Endothelial cell of umbilical vein (primary cell): ENCODE measurements at regions not wholly inside any gene's neighbourhood (a gene's known extent, or its start where the extent isn't known, plus 50 kb on each side); places are given as distances from the start of the nearest gene placed in this dataset.

Source experiments
- BruUV-seq: library from RNA; stranded (reverse); fragments of 400-500 nt; replicated peaks from 2 replicates; lab custom pipeline; 2021; lab: Mats Ljungman, UMichigan
- CTCF ChIA-PET: fragments of 300-600, 350-600 bp; sonication (Branson Sonifier 250); formaldehyde crosslinking; loops from one replicate; lab custom pipeline; 2021; ENCODE audit warnings: antibody characterized with exemption, inconsistent platforms; lab: Charles Lee
- POLR2A ChIA-PET: fragments of 300-600, 350-600 bp; sonication (Branson Sonifier 250); formaldehyde crosslinking; loops from one replicate; lab custom pipeline; 2021; ENCODE audit warnings: antibody characterized with exemption, inconsistent platforms; lab: Charles Lee
- DNase-seq: peaks from one replicate; pipeline ENCODE4 v3.0.0-alpha.2; 2011; ENCODE audit warnings: low read depth, low spot score
- FAIRE-seq: peaks from 2 replicates; lab custom pipeline; 2011; peaks lifted over from hg19 to GRCh38; lab: Jason Lieb, UNC
- H2AFZ ChIP-seq: 2 replicates; pipeline ENCODE4 v1.6.0; 2012; ENCODE audit warnings: low read depth, low read length, control low read depth, inconsistent platforms
- H3K27ac ChIP-seq: 2 replicates; pipeline ENCODE4 v1.5.1; 2011; ENCODE audit warnings: low read depth, mild to moderate bottlenecking, control low read depth, low read length, moderate library complexity; ENCODE audit not compliant: insufficient read depth
- H3K27me3 ChIP-seq, 2 experiments: 2 replicates each; pipeline versions ENCODE4 v1.6.0 to v1.6.1; 2011; ENCODE audit warnings: low read length in 2 of 2, mixed read lengths in 1 of 2; ENCODE audit not compliant: control insufficient read depth in 2 of 2, insufficient read depth in 2 of 2
- H3K36me3 ChIP-seq, 2 experiments: 2 replicates in 1 of 2; 3 replicates in 1 of 2; pipeline ENCODE4 v1.5.1; 2011; ENCODE audit warnings: low read length in 2 of 2, mild to moderate bottlenecking in 1 of 2, moderate library complexity in 1 of 2; ENCODE audit not compliant: control insufficient read depth in 2 of 2, insufficient read depth in 2 of 2; ENCODE audit errors: extremely low read depth in 1 of 2
- H3K4me1 ChIP-seq: 3 replicates; pipeline ENCODE4 v1.5.1; 2011; ENCODE audit warnings: mild to moderate bottlenecking, low read length; ENCODE audit not compliant: control insufficient read depth, insufficient read depth; ENCODE audit errors: extremely low read depth
- H3K4me2 ChIP-seq: 2 replicates; pipeline ENCODE4 v1.6.1; 2011; ENCODE audit warnings: low read length, control low read depth, mixed read lengths; ENCODE audit not compliant: insufficient read depth
- H3K4me3 ChIP-seq, 3 experiments: fragments of 200-600 bp in 1 of 3; sonication (generic), shearing (Covaris generic) in 1 of 3; replicated peaks in 1 of 3; 2 replicates each; pipeline ENCODE4 v1.5.1; 2011 to 2016; ENCODE audit warnings: control low read depth in 3 of 3, low read length in 3 of 3, mild to moderate bottlenecking in 2 of 3, inconsistent platforms in 1 of 3, low read depth in 1 of 3, moderate library complexity in 1 of 3; ENCODE audit not compliant: insufficient read depth in 1 of 3
- H3K79me2 ChIP-seq: 2 replicates; pipeline ENCODE4 v1.6.0; 2012; ENCODE audit warnings: low read length, inconsistent platforms; ENCODE audit not compliant: control insufficient read depth, insufficient read depth
- H3K9ac ChIP-seq: replicated peaks from 2 replicates; pipeline ENCODE3; 2011; ENCODE audit warnings: low read length, control low read depth; ENCODE audit not compliant: insufficient read depth; ENCODE audit errors: extremely low read depth
- H3K9me1 ChIP-seq: replicated peaks from 3 replicates; pipeline ENCODE4 v1.6.0; 2011; ENCODE audit warnings: mild to moderate bottlenecking, low read length; ENCODE audit not compliant: control insufficient read depth, insufficient read depth; ENCODE audit errors: extremely low read depth
- H3K9me3 ChIP-seq: replicated peaks from 2 replicates; pipeline ENCODE4 v1.5.1; 2012; ENCODE audit warnings: low read length, inconsistent platforms; ENCODE audit not compliant: control insufficient read depth, insufficient read depth
- H4K20me1 ChIP-seq: replicated peaks from 2 replicates; pipeline ENCODE3; 2011; ENCODE audit warnings: mild to moderate bottlenecking, low read length; ENCODE audit not compliant: control insufficient read depth, insufficient read depth; ENCODE audit errors: extremely low read depth
- CTCF ChIP-seq, 2 donors: IDR thresholded peaks; 1 replicate in 1 of 2; 2 replicates in 1 of 2; pipeline ENCODE4 v1.5.1; 2011; ENCODE audit warnings: low read length in 2 of 2, mild to moderate bottlenecking in 2 of 2, moderate library complexity in 2 of 2, control low read depth in 1 of 2, inconsistent platforms in 1 of 2, low read depth in 1 of 2; ENCODE audit not compliant: insufficient read depth in 1 of 2; ENCODE audit errors: extremely low read depth in 1 of 2
- EZH2 ChIP-seq: IDR thresholded peaks from 2 replicates; pipeline ENCODE4 v1.6.1; 2012; ENCODE audit warnings: borderline replicate concordance, low read depth, mild to moderate bottlenecking, moderate library complexity, low read length, inconsistent platforms; ENCODE audit not compliant: severe bottlenecking
- FOS ChIP-seq: IDR thresholded peaks from 2 replicates; pipeline ENCODE4 v1.6.1; 2011; ENCODE audit warnings: mild to moderate bottlenecking, low read length, moderate library complexity, borderline replicate concordance; ENCODE audit not compliant: insufficient read depth
- GATA2 ChIP-seq: IDR thresholded peaks from 2 replicates; pipeline ENCODE4 v1.7.0; 2011; ENCODE audit warnings: low read depth, mild to moderate bottlenecking, moderate library complexity, mixed read lengths, low read length; ENCODE audit not compliant: insufficient read length, insufficient read depth
- JUN ChIP-seq: IDR thresholded peaks from 2 replicates; pipeline ENCODE4 v1.6.1; 2011; ENCODE audit warnings: borderline replicate concordance, low read depth; ENCODE audit not compliant: insufficient read length, insufficient read depth
- MAX ChIP-seq: IDR thresholded peaks from 2 replicates; pipeline ENCODE4 v1.6.1; 2011; ENCODE audit not compliant: insufficient read depth, insufficient read length
- MYC ChIP-seq: IDR thresholded peaks from one replicate; pipeline ENCODE4 v1.6.1; 2011; ENCODE audit warnings: mild to moderate bottlenecking, low read depth, low read length
- POLR2A ChIP-seq: IDR thresholded peaks from 2 replicates; pipeline ENCODE4 v1.6.1; 2012; ENCODE audit warnings: low read depth, mild to moderate bottlenecking, control low read depth, low read length
- dilution Hi-C: fragments of 300-500 bp; cut with MboI; formaldehyde crosslinking; loops from one replicate; pipeline ENCODE4 v1.15.0; 2019; ENCODE audit warnings: low sequenced_read_pairs; ENCODE audit not compliant: extremely low pct_ligation_motif_present
- intact Hi-C: fragments of 100-400 bp; cut with micrococcal nuclease; formaldehyde crosslinking; loops from one replicate; pipeline ENCODE4 v1.10.0; 2022

- Histone ChIP-seq H3K79me2 (no peaks in the 10 kb centered on the region), H3K4me3 (no peak overlapping the region), H4K20me1 (no peaks in the 10 kb centered on the region), H3K36me3 (no peaks in the 10 kb centered on the region), H3K9ac (no peak overlapping the region), H3K4me2 (no peak overlapping the region), H3K9me3 (no peaks in the 10 kb centered on the region), H3K4me1 (no peaks in the 10 kb centered on the region), H3K27ac (no peak overlapping the region), H3K9me1 (no peaks in the 10 kb centered on the region), H2AFZ (no peak overlapping the region), H3K27me3 (no peaks in the 10 kb centered on the region)
- no TSS peak for BruUV-seq
- ChIA-PET CTCF (no interaction called here), POLR2A (no interaction called here)
- intact Hi-C loops, result no loop called here
- dilution Hi-C loops, result no loop called here
- no peak for FAIRE-seq
- no peak for DNase-seq
- TF ChIP-seq EZH2 (no peak), MAX (no peak)
These were observed 314.4 kb downstream of the PLK2 start for GRCh38 chr5:58145397-58145934.

GRCh38 chr5:58143727-58144126, 316.2 kb downstream of the PLK2 start:
- ChIA-PET POLR2A (no interaction called here), CTCF (interaction anchor here (0.6 to 1.5 kb wide), 3 partner anchors 12 to 244 kb away, joined by 3 to 5 read pairs (median 4); no protein-coding TSS in a partner anchor)
- Histone ChIP-seq H4K20me1 (no peaks in the 10 kb centered on the region), H3K4me1 (no peaks in the 10 kb centered on the region), H3K79me2 (no peaks in the 10 kb centered on the region), H3K9ac (no peak overlapping the region), H3K4me2 (no peak overlapping the region), H3K27me3 (no peaks in the 10 kb centered on the region), H3K36me3 (no peaks in the 10 kb centered on the region), H3K9me3 (no peaks in the 10 kb centered on the region), H3K4me3 (no peak overlapping the region), H3K27ac (no peak overlapping the region), H3K9me1 (no peaks in the 10 kb centered on the region), H2AFZ (no peak overlapping the region)
- dilution Hi-C loops, result no loop called here
- intact Hi-C loops, result no loop called here
- BruUV-seq, result no TSS peak
- TF ChIP-seq FOS, result no peak
- TF ChIP-seq GATA2, result no peak
- TF ChIP-seq EZH2, result no peak
- no peak for TF ChIP-seq POLR2A
- no peak for TF ChIP-seq JUN
- no peak for TF ChIP-seq MYC
- no peak for TF ChIP-seq CTCF (IDR thresholded peaks at IDR 0.05; ENCODE audit: extremely low read depth in 1 of 2, insufficient read depth in 1 of 2, low read depth in 1 of 2, low read length in 2 of 2)
- no peak for TF ChIP-seq MAX
- FAIRE-seq (no peak), DNase-seq (no peak)
